Stimulated activated CD8-positive, alpha-beta memory T cell treated with anti-CD3 and anti-CD28 coated beads, Interleukin-4, amount 100 ng/mL, for 4 hours (primary cell): ENCODE measurements at regions not wholly inside any gene's neighbourhood (a gene's known extent, or its start where the extent isn't known, plus 50 kb on each side); places are given as distances from the start of the nearest gene placed in this dataset.
A peak's percentile ranks its signal among the peaks of the same experiment; 100 is the strongest.
"Not testable (repeated sequence)": the region's sequence is repeated elsewhere in the genome, so short reads cannot be mapped to it uniquely, and the experiment has no call there.

Experiments
- DNase-seq, 2 donors: peaks; one replicate each; pipeline ENCODE4 v3.0.0-alpha.2; 2020; ENCODE audit warnings: low read depth in 2 of 2, low spot score in 1 of 2

DNA sequence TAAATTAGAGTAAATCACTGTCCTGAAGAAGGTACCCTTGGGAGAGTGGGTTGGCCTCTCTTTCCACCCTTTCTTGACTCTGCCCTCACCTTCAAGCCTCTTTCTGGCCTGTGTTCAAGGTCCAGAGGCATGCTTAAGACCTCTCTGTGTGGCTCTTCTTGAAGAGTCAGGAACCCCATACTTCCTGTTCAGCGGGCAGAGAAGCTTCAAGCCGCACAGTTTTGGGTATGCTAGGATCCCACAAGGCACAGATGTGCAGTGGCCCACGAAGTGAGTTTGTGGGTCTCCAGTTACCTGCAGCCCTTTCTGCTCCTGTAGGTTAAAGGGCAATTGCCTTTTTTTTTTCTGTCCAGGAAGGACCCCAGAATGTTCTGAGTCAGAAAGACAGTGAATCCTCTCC lies 113.7 kb downstream of the PPIAL4A start:
- DNase-seq = not testable (repeated sequence)

DNA sequence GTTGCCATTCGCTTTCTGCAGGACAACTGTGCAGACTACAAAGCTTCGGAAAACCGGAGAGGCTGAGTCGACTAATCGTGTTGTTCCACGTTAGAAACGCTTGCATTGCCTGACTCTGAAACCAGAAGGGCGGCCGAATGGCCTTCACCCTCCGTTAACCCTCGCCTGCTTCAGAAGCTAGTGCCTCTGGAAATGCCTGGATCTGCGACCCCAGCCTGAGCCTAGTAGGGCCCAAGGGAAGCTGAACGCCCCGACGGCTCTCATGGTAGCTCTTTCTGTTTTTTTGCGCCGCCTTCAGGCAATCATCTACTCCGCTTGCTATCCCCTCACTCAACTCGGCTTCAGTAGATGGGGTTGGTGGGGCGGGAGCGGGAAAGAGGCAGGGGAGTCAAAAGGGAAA lies 117.3 kb downstream of the PPIAL4A start:
- DNase-seq = not testable (repeated sequence)

DNA sequence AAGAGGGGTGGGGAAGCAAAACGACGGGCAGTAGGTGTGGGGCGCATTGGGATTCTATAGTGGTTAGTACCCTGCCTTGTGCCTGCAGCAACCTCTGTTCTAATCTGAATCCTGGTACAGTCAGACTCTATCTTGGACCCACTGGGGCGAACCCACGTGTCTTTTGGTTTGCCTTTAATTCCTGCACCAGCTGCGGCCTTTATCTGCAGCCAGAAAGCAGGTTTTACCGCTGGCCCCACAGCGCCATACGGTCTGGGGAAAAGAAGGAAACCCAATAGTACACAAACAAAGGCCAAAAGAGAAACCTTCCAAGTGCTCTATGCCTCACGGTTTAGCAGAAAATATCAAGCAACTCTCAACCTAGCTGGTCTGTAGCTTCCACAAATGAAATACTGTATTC lies 118.2 kb downstream of the PPIAL4A start:
- DNase-seq = not testable (repeated sequence)

DNA sequence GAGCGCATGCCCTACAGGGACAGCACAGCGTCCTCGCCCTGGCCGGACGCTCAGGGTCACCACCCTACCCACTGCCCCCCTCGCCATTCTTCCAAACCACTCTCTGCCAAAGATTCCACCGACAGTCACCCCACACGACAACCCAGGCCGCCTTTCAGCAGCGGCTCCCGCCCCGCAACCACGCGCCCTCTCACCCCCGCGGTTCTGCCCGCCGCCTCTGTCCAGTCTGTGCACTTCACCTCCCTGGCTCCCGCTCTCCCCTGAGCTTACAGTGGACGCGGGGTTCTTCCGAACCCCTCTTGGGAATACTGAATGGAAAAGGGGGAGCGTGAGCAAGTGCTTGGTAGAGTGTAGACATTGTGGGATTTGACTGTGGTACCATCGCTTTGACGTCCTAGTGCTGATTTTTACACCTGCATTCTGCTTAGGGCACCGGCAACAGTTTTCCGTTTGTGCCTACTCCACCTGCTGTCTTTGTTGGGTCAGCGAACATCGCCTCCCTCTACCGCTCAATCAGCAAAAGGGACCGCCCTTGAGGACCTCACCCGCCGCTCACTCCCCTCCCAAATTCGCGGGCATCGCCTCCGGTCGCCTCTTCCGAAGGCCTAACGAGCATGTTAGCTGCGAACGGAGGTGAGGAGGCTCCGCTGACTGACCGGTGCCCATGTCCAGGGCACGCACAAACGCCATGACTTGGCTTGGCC lies 119.1 kb downstream of the PPIAL4A start:
- DNase-seq = not testable (repeated sequence)

DNA sequence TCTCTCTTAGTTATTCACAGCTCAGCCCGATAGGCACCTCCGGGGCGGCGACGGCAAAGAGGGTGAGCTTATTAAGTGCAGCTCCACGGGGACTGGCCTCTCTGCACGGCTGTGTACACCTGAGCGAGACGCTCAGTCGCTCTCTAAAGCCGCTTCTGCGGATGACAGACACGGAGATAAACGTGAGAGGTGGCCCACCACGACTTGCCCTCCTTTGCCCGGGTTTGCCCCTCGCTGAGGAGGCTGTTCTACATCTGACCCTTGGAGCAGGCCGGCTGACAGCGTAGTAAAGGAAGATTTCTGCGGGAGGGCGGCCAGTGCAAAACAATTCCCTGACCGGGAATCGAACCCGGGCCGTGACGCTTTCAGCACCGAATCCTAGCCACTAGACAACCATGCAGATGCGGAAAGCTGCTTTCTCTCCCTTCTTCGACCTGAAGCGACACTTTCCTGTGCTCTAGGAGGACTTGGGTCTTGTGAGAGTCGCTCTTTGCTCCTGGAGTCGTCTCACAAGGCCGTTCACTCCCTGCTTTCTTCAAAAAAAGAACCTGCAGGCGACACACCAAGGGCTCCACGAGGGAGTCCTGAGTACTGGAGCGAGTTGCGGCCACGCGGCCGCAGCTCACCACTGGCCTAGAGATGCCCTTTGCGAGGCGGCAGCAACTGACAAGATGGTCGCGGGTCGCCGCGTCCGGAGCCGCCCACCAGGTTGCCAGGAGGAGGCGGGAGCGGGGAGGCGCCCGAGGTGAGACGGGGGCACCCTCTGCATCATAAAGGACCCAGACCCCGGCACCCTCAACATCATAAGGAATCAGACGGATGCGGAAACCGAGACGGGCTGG lies 119.9 kb downstream of the PPIAL4A start:
- DNase-seq = peak in 1 of 2 donors; percentile 2

DNA sequence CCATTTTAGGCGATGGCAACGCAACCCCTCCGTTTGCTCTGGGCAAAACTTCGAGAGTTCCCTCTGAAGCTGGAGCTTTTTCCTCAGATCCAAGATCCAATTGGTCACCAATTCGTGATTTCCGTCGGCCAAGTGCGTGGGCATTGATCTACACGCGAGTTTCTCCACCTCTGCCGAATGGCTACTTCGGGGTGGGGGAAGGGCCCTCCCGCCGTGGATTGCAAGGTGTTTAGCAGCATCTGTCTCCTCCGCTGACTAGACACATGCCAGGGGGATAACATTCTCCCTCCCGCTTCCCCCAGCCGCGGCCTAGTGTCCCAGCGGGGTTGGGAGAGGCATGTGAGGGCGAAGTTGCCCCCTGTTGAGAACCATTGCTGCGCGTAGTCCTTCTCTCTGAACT lies 120.6 kb downstream of the PPIAL4A start:
- not testable (repeated sequence) for DNase-seq

DNA sequence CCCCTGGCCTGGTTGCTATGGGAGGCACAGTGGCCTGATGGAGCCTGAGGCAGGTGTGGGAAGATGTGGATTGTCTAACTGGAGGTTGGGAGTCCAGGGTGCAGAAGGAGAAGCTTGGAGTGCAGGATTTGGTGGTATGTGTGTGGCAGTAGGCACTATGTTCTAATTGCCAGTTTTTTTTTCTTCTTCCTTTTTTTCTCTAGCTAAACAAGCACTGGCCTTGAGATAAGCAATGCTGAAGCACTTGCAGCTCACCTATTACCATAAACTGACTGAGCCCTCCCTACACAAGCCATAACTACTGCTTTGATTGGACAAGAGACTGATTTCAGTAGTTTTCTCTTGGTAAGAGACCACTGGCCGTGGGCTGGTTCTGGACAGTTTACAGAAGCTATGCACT lies 123.6 kb downstream of the PPIAL4A start:
- DNase-seq = not testable (repeated sequence)

DNA sequence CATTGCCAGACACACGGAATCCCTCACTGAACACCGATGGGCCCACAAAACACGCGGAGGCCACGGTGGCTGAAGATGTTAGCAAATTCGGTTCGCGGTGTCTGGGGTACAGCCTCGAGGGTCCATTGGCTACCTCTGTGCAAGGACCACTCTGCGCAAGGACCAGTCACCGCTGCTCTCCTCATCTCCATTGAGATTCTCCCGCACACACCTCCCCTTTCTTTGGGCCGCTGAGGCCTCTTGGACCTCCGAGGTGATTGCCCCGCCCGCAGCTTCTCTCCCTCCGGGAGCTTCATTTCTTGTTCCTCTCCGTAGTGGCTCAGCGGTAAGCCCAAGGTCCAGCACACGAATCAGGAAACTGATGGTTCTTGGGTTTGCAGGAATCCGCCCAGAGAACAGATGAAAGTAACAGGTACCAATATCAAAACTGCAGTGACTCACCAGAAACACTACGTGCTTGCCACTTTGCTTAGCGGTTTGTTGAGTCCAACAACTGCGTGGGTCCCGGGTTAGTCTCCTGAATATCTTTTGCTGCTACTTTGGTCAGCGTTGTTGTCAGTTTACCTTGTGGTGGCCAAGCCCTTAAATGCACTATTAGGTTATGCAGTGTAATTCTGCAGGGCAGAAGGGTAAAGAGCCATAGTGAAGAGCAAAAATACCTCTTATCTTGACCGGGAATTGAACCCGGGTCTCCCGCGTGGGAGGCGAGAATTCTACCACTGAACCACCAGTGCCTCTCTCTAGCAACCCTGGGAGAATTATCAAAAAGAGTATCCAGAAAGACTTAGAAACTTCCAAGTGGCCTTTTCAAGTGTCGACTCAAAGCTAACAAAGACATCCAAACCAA lies 126.8 kb downstream of the PPIAL4A start:
- DNase-seq = not testable (repeated sequence)

DNA sequence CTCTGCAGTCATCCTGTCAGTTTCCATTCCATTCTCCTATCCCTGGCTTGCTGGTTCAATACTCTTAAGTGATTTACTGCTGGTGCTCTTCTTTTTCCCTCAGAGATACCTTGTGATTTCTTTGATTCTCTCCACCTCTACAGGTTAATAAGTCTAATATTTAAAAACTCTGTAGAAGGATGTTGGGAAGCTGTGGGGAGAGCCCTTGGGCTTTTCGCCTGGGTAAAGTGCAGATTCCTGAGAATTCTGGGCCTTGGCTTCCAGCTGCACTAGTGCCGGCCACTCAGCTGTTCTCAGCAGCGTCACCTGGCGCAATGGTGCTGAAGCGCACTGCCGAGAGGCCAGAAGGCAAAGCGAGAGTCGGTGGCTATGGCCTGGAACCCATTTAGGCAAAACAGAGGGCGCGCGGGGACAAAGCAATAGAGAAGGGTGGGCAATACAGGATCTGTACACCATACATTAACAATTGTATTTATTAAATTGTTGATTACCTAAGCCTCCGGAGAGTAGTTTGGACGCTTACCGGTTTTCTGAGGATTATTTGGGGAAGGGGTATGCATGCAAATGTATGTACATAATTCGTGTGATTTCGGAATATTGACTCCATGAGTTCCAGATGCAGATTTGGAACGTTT lies 130.3 kb downstream of the PPIAL4A start:
- DNase-seq = not testable (repeated sequence)

DNA sequence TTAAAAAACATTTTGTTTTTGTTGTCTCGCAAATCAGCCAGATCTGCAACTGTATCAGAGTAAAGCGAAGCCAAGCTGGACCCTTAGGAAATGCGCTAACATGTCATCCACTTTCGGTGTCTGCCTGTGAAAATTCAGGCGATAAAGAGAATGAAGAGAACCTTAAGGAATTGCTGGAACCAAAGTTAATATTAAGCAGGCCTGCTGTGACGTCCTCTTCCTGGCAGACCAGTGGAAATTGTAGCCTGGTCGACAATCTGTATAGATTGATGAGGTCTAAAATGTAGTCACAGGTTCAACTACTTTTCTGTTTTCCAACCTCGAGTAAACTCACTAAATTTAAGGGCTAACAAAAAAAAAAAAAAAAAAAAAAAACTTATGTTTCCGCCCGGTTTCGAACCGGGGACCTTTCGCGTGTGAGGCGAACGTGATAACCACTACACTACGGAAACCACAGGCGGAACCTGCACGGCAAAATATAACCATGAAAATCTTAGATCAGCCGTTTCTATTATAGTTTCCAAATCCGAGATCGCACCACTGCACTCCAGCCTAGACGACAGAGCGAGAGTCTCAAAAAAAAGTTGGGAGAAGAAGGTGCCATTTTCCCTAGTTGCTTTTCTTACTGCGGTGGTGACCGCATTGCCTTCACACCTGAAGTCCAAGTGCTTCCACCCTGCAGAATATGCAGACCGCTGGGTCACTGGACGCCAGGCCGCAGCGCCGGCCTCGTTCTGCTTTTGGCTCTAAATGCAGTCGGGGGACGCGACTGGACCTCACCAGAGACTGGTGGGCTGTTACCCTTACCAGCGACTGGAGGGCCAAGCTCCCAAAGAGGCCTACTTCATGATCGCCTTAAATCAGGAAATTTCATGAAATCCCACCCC lies 131.0 kb downstream of the PPIAL4A start:
- DNase-seq = not testable (repeated sequence)

DNA sequence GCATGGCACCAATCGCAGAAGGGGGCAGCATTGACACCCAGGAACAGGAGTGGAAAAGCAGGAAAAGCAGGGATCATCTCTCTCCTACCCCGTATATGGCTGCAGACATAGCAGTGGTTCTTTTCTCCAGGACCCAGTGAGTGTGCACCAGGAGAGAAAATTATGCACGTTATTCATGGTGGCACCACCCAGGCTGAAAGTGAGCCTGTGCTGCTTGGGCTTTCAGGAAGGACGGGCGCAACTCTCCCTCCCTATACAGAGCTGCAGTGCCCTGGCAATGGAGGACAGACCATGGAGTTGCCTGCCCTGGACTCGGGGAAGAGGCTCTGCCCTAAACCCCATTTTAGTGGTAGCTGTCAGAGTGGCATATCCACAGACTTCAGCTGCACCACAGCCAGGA lies 132.1 kb downstream of the PPIAL4A start:
- DNase-seq = not testable (repeated sequence)

DNA sequence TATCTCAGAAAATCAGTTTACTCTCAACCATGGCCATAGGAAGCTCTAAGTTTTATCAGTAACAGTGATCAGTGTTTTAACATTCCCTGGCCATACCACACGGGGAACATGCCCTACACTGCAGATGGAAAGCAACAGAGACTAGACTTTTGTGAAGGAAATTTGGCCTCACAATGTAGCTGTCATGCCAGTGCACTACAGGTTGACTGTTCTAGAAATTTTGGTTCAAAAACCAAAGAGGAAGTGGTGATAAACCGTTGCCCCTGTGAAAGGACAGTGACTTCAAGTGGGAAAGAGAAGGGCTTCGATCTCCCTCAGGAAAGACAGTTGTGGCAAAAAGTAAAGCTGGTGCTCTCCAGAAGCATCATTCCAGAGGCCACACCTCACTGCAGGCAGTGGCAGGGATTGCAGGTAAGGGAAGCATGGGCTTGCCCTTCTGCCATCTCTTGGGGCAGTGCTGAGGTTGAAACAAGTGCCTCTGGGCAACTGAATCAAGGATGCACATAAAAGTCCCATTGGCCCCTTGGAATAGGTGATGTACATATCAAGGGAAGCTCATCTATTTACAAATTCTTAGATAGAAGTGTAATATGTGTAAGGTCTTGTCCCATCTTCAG lies 143.4 kb downstream of the PPIAL4A start:
- not testable (repeated sequence) for DNase-seq

DNA sequence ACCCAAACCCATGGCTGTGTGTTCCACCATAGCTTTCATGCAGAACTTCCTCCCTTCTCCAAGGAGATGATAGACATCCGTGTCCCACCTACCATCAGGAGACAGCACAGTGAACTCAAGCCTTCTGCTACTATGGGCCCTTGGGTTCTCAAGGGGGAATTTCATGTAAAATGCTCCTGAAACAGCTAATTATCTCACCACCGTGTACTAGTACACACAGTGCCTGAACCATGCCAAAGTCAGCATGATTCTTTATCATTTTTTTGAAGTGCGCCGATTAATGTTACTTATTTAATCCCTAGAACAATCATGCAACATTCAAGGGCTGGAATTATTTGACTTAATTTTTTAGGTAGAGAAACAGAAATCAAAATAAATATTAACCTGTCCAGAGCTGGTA lies 147.2 kb downstream of the PPIAL4A start:
- not testable (repeated sequence) for DNase-seq

DNA sequence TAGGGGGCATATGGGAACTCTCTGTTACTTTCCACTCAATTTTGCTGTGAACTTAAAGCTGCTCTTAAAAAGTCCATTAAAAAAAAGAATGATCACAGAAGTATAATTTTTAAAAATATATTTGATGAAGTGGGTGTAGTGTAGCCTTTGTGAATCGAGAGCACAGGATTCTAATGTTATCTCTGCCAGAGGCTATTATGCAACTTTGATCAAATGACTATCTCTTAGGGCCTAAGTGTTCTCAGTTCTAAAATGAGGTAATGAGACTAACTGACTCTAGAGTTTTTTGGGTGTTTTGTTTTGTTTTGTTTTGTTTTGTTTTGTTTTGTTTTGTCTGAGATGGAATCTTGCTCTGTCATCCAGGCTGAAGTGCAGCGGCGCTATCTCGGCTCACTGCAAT lies 143.2 kb downstream of the FAM72B start:
- not testable (repeated sequence) for DNase-seq

DNA sequence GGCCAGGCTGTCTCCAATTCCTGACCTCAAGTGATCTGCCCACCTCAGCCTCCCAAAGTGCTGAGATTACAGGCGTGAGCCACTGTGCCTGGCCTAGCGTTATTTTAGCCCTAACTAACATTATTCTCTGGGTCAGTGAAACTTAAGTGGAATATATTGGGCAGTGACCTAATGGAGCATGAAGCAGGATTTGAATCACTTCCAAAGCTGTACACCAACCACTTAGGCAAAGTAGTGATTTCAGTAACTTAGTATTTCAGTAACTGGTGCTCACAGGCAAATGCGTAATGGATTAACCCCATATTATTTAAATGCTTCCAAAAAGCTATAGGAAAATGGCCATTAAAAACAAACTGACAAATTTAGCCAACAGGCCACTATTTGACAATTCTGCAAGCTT lies 142.6 kb downstream of the FAM72B start:
- not testable (repeated sequence) for DNase-seq

DNA sequence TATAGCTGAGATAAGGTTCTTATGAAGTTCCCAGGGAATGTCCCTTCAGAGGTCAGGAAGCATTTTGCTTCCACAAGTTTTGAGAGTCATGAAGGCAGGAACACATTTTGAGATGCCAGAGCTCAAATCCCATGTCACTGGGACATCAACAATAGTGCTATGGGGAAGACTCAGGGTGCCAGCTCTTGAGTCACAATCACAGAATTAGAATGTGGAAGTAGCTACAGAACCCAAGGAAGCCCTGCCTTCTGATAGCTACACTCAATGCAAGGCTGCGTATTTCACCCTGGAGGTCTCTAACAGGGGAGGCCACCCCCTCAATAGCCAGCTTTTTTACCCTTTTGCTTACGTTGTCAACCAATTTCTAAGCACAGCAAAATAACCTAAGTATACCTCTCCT lies 141.3 kb downstream of the FAM72B start:
- DNase-seq = not testable (repeated sequence)

DNA sequence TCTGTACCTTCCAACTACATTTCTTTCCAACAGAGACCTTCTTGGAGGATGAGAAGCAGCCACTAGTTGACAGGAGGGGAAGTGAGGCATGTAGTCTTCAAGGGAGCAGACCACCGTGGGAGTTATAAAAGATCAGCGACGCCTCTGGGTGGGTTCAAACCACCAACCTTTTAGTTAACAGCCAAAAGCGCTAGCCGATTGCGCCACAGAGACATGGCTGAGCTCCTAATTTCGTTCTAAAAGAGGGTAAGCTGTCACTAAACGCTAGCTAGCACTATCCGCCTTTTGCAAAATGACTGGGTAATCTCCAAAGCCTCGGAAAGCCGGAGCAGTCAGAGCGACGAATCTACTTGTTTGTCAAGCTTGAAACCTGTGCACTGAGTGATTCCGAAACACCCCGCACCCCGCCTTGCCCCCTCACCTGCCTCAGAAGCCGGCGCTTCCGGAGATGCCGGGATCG lies 135.8 kb downstream of the FAM72B start:
- DNase-seq = not testable (repeated sequence)

DNA sequence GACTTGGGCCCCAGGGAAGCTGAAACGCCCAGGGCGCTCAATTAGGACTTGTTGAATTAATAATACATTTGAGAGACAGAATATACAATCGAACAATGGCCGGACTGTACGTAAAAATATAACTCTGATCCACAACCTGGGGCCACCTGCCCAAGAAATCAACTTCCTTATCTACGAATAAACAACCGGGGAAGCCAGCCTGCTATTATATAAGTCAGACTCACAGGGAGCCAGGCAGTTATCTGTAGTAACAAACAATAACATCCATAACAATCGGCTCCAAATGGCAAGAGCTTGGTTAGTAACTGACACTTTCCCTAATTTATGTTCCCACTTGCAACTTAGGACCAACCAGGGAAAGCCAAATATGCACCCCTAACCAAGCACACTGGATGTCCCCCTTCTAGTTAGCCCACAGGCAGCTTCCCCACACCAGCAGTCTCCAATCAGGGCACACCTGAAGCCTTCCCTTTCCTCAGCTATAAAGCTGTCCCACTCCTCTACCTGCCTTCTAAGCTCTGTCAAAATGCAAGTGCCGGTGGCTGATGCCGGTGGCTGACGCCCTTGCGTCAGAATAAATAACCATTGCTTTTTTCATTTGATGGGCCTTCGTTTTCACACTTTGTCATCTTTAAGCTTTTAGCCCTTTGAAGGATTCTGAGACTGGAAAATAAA lies 135.2 kb downstream of the FAM72B start:
- DNase-seq = not testable (repeated sequence)

DNA sequence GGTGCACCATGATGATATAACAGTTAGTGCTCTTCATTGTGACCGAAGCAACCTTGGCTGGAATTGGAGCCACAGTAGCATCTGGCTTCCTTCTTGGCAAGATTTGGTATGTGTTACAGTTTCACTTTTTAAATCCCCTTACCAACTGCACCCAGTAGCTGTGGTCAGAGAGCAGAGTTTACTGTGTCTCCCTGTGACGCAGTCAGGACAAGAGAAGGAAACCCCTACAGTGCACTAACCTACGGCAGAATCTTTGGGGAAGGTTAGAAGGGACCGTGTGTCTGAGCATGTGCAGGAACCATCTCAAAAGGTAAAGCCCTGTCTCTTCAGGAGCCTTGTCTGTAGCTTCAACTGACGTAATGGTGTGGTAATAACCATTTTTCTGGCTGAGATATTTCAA lies 134.0 kb downstream of the FAM72B start:
- DNase-seq = not testable (repeated sequence)
